D721Med (cell line): ENCODE measurements at regions not wholly inside any gene's neighbourhood (a gene's known extent, or its start where the extent isn't known, plus 50 kb on each side); places are given as distances from the start of the nearest gene placed in this dataset.

Experiments
- DNase-seq: peaks from one replicate; pipeline ENCODE4 v3.0.0; 2011; ENCODE audit warnings: low spot score; ENCODE audit not compliant: insufficient read length
- FAIRE-seq: peaks from 2 replicates; lab custom pipeline; 2011; peaks lifted over from hg19 to GRCh38; lab: Jason Lieb, UNC
- CTCF ChIP-seq: IDR thresholded peaks from 2 replicates; pipeline ENCODE4 v1.5.1; 2012; ENCODE audit warnings: mild to moderate bottlenecking, control low read depth; ENCODE audit not compliant: insufficient read depth; ENCODE audit errors: missing control alignments

- FAIRE-seq (no peak), DNase-seq (no peak)
- TF ChIP-seq CTCF: no peak
Measured at GRCh38 chr12:102682366-102683289, 202.3 kb upstream of the IGF1 start.

- no peak for FAIRE-seq
- TF ChIP-seq CTCF: no peak
- no peak for DNase-seq
Measured at GRCh38 chr12:102681747-102682146, 201.4 kb upstream of the IGF1 start.

- no peak for FAIRE-seq
- no peak for TF ChIP-seq CTCF
- no peak for DNase-seq
Measured at GRCh38 chr12:102681309-102681708, 200.9 kb upstream of the IGF1 start.

- no peak for FAIRE-seq
- DNase-seq: no peak
Measured at GRCh38 chr12:102680304-102680703, 199.9 kb upstream of the IGF1 start.

GRCh38 chr12:102676812-102677211 lies 196.4 kb upstream of the IGF1 start:
- TF ChIP-seq CTCF: no peak
- DNase-seq (no peak), FAIRE-seq (no peak)

More at GRCh38 chr12:102680304-102680703, 199.9 kb upstream of the IGF1 start:
- no peak for TF ChIP-seq CTCF

GRCh38 chr12:102675672-102676071 lies 195.3 kb upstream of the IGF1 start:
- no peak for FAIRE-seq

More at GRCh38 chr12:102675672-102676071, 195.3 kb upstream of the IGF1 start:
- no peak for TF ChIP-seq CTCF
- DNase-seq: no peak
